ENCODE measurements at regions not wholly inside any gene's neighbourhood (a gene's known extent, or its start where the extent isn't known, plus 50 kb on each side); places are given as distances from the start of the nearest gene placed in this dataset.

- POLR2A ChIA-PET = no interaction called here
- Histone ChIP-seq H3K27me3 (ENCODE audit: insufficient read depth, low read length) (no peaks in the 10 kb centered on the region), H3K9ac (ENCODE audit: low read length) (no peak overlapping the region), H3K36me3 (ENCODE audit: control insufficient read depth in 1 of 2, insufficient read depth in 2 of 2, low read length in 2 of 2) (no peaks in the 10 kb centered on the region), H3K4me2 (ENCODE audit: low read length) (no peak overlapping the region), H3K79me2 (ENCODE audit: insufficient read depth, low read length) (0 out of 2 replicates have a peak, but pooled peaks cover 4% of the 10 kb centered on the region), H2AFZ (ENCODE audit: low read depth, low read length, poor library complexity, severe bottlenecking) (no peak overlapping the region), H4K20me1 (ENCODE audit: insufficient read depth) (no peaks in the 10 kb centered on the region), H3K9me3 (ENCODE audit: control insufficient read depth in 1 of 2, insufficient read depth in 1 of 2, low read depth in 1 of 2, low read length in 2 of 2) (no peaks in the 10 kb centered on the region), H3K4me3 (replicated peaks in 1 of 2; ENCODE audit: low read depth in 1 of 2, low read length in 2 of 2) (no peak overlapping the region), H3K9me2 (ENCODE audit: insufficient read depth) (no peaks in the 10 kb centered on the region), H3K4me1 (ENCODE audit: control insufficient read depth in 1 of 2, insufficient read depth in 2 of 2, low read length in 2 of 2) (peaks cover 18 to 35% of the 10 kb centered on the region in 2 experiments), H3K27ac (ENCODE audit: low read depth, low read length) (no peak overlapping the region)
- TF ChIP-seq EZH2 (IDR thresholded peaks at IDR 0.05) (no peak), RAD21 (IDR thresholded peaks at IDR 0.05; ENCODE audit: low read depth) (no peak), FOSL1 (IDR thresholded peaks at IDR 0.05; ENCODE audit: low read depth) (no peak), YY1 (IDR thresholded peaks at IDR 0.05; ENCODE audit: extremely low read depth, insufficient replicate concordance, low read depth, low read length) (no peak), JUND (IDR thresholded peaks at IDR 0.05) (no peak), MAX (IDR thresholded peaks at IDR 0.05) (no peak), SP1 (IDR thresholded peaks at IDR 0.05; ENCODE audit: low read depth) (no peak), CEBPB (IDR thresholded peaks at IDR 0.05; ENCODE audit: low read depth) (no peak), ELF1 (IDR thresholded peaks at IDR 0.05; ENCODE audit: borderline replicate concordance, low read depth) (no peak), SIN3A (IDR thresholded peaks at IDR 0.05; ENCODE audit: low read depth) (no peak), EGR1 (IDR thresholded peaks at IDR 0.05; ENCODE audit: low read depth) (no peak), SRF (IDR thresholded peaks at IDR 0.05; ENCODE audit: low read depth) (no peak), ATF3 (IDR thresholded peaks at IDR 0.05) (no peak)
- CTCF ChIA-PET = no interaction called here
- RAD21 ChIA-PET (ENCODE audit: low non-redundant PET in 1 of 2, low total read pairs in 2 of 2, uncharacterized antibody in 2 of 2, unreplicated experiment in 2 of 2) = no interaction called here
- BruUV-seq (replicated peaks) = no TSS peak
- no peak for DNase-seq (ENCODE audit: low read depth, low spot score)
- ATAC-seq = no peak
- intact Hi-C loops (cut with micrococcal nuclease) = no loop called here
Observed at GRCh38 chr22:49486225-49486624, 341.4 kb downstream of the BRD1 start.

- no peak overlapping the region for H3K27ac ChIP-seq (ENCODE audit: low read depth, low read length)
- no peak for TF ChIP-seq CEBPB (IDR thresholded peaks at IDR 0.05; ENCODE audit: low read depth)
- no peak for TF ChIP-seq POLR2A (IDR thresholded peaks at IDR 0.05; ENCODE audit: borderline replicate concordance, extremely low read depth, insufficient read depth, insufficient read length)
- TF ChIP-seq POLR2AphosphoS5 (IDR thresholded peaks at IDR 0.05; ENCODE audit: low read depth, low read length) = no peak
- no peak for TF ChIP-seq YY1 (IDR thresholded peaks at IDR 0.05; ENCODE audit: extremely low read depth, insufficient replicate concordance, low read depth, low read length)
- no peak for TF ChIP-seq MAX (IDR thresholded peaks at IDR 0.05)
- no peak for TF ChIP-seq ZBTB33 (IDR thresholded peaks at IDR 0.05; ENCODE audit: extremely low read depth, insufficient replicate concordance, low read length)
- TF ChIP-seq RAD21 (IDR thresholded peaks at IDR 0.05; ENCODE audit: low read depth) = no peak
- no peak for TF ChIP-seq ZFX (IDR thresholded peaks at IDR 0.05)
- TF ChIP-seq CTCF (IDR thresholded peaks at IDR 0.05 in 2 of 3, conservative IDR thresholded peaks at IDR 0.05 in 1 of 3; ENCODE audit: borderline replicate concordance in 1 of 3, insufficient read depth in 1 of 3, low read depth in 2 of 3, low read length in 2 of 3) = no peak
- TF ChIP-seq EZH2phosphoT487 (IDR thresholded peaks at IDR 0.05; ENCODE audit: borderline replicate concordance) = no peak
- TF ChIP-seq FOSL1 (IDR thresholded peaks at IDR 0.05; ENCODE audit: low read depth) = no peak
Observed at GRCh38 chr22:49483946-49484345, 343.7 kb downstream of the BRD1 start.

More at GRCh38 chr22:49483946-49484345, 343.7 kb downstream of the BRD1 start:
- ATAC-seq (no peak), DNase-seq (ENCODE audit: low read depth, low spot score) (no peak)
- no peaks in the 10 kb centered on the region for H3K27me3 ChIP-seq (ENCODE audit: insufficient read depth, low read length)
- H3K4me2 ChIP-seq (ENCODE audit: low read length) = no peak overlapping the region
- H3K9ac ChIP-seq (ENCODE audit: low read length) = no peak overlapping the region
- ChIA-PET RAD21 (ENCODE audit: low non-redundant PET in 1 of 2, low total read pairs in 2 of 2, uncharacterized antibody in 2 of 2, unreplicated experiment in 2 of 2) (no interaction called here), POLR2A (no interaction called here), CTCF (no interaction called here)
- H3K79me2 ChIP-seq (ENCODE audit: insufficient read depth, low read length) = 0 out of 2 replicates have a peak, but pooled peaks cover 4% of the 10 kb centered on the region
- H3K9me2 ChIP-seq (ENCODE audit: insufficient read depth) = no peaks in the 10 kb centered on the region
- H4K20me1 ChIP-seq (ENCODE audit: insufficient read depth) = no peaks in the 10 kb centered on the region
- H3K9me3 ChIP-seq (ENCODE audit: control insufficient read depth in 1 of 2, insufficient read depth in 1 of 2, low read depth in 1 of 2, low read length in 2 of 2) = no peaks in the 10 kb centered on the region
- no TSS peak for BruUV-seq (replicated peaks)
- intact Hi-C loops (cut with micrococcal nuclease) = no loop called here
- H3K4me3 ChIP-seq (replicated peaks in 1 of 2; ENCODE audit: low read depth in 1 of 2, low read length in 2 of 2) = no peak overlapping the region
- peaks cover 15 to 32% of the 10 kb centered on the region in 2 experiments for H3K4me1 ChIP-seq (ENCODE audit: control insufficient read depth in 1 of 2, insufficient read depth in 2 of 2, low read length in 2 of 2)
- H2AFZ ChIP-seq (ENCODE audit: low read depth, low read length, poor library complexity, severe bottlenecking) = no peak overlapping the region
- H3K36me3 ChIP-seq (ENCODE audit: control insufficient read depth in 1 of 2, insufficient read depth in 2 of 2, low read length in 2 of 2) = no peaks in the 10 kb centered on the region
